ENCODE measurements at regions not wholly inside any gene's neighbourhood (a gene's known extent, or its start where the extent isn't known, plus 50 kb on each side); places are given as distances from the start of the nearest gene placed in this dataset.

- TF ChIP-seq CTCF (IDR thresholded peaks at IDR 0.05): no peak
- no peak for TF ChIP-seq POLR2A (IDR thresholded peaks at IDR 0.05)
- TF ChIP-seq EP300 (IDR thresholded peaks at IDR 0.05): no peak
- no peak for TF ChIP-seq POLR2AphosphoS5 (IDR thresholded peaks at IDR 0.05)
Observed at GRCh38 chr13:22271903-22272302, 601.0 kb downstream of the FGF9 start.
